Neural progenitor cell (in vitro differentiated cells): ENCODE measurements at regions not wholly inside any gene's neighbourhood (a gene's known extent, or its start where the extent isn't known, plus 50 kb on each side); places are given as distances from the start of the nearest gene placed in this dataset.
A peak's percentile ranks its signal among the peaks of the same experiment; 100 is the strongest.

ENCODE experiments used
- DNase-seq: peaks from one replicate; pipeline ENCODE4 v3.0.0-alpha.2; 2016; ENCODE audit warnings: low spot score
- H2AFZ ChIP-seq: fragments of 200-600 bp; sonication (generic); replicated peaks from 2 replicates; pipeline ENCODE4 v1.6.1; 2016; ENCODE audit warnings: antibody characterized with exemption
- H3F3A ChIP-seq: fragments of 200-600 bp; sonication (generic); 2 replicates; pipeline ENCODE4 v1.6.1; 2016; ENCODE audit warnings: antibody characterized with exemption, low read depth
- H3K27ac ChIP-seq: fragments of 200-600 bp; sonication (generic); 2 replicates; pipeline ENCODE4 v1.5.1; 2016; ENCODE audit warnings: mild to moderate bottlenecking
- H3K27me3 ChIP-seq: fragments of 200-600 bp; sonication (generic); 2 replicates; pipeline ENCODE4 v1.6.1; 2016; ENCODE audit warnings: mild to moderate bottlenecking, moderate library complexity
- H3K36me3 ChIP-seq: fragments of 200-600 bp; sonication (generic); 2 replicates; pipeline ENCODE4 v1.5.1; 2016
- H3K4me1 ChIP-seq: fragments of 200-600 bp; sonication (generic); 2 replicates; pipeline ENCODE4 v1.6.1; 2016; ENCODE audit warnings: mixed run types
- H3K4me2 ChIP-seq: fragments of 200-600 bp; sonication (generic); 2 replicates; pipeline ENCODE4 v1.6.1; 2016
- H3K4me3 ChIP-seq: fragments of 200-600 bp; sonication (generic); 2 replicates; pipeline ENCODE4 v1.5.1; 2016
- H3K79me2 ChIP-seq: fragments of 200-600 bp; sonication (generic); 2 replicates; pipeline ENCODE4 v1.6.1; 2016; ENCODE audit warnings: low read depth
- H3K9ac ChIP-seq: fragments of 200-600 bp; sonication (generic); 2 replicates; pipeline ENCODE4 v1.6.1; 2016
- H3K9me3 ChIP-seq: fragments of 200-600 bp; sonication (generic); 2 replicates; pipeline ENCODE4 v1.5.1; 2016; ENCODE audit warnings: low read depth
- H4K20me1 ChIP-seq: fragments of 200-600 bp; sonication (generic); 2 replicates; pipeline ENCODE4 v1.6.1; 2016; ENCODE audit warnings: low read depth
- H3K27ac Mint-ChIP-seq: 3 replicates; pipeline ENCODE4 v1.8.0; 2021; ENCODE audit warnings: mixed read lengths
- H3K27me3 Mint-ChIP-seq: 2 replicates; pipeline ENCODE4 v1.8.0; 2022; ENCODE audit warnings: low read depth, mild to moderate bottlenecking, inconsistent platforms, moderate library complexity, mixed read lengths; ENCODE audit not compliant: insufficient read depth
- H3K36me3 Mint-ChIP-seq: 3 replicates; pipeline ENCODE4 v1.8.0; 2021; ENCODE audit warnings: mixed read lengths
- H3K4me1 Mint-ChIP-seq: 3 replicates; pipeline ENCODE4 v1.8.0; 2021; ENCODE audit warnings: mixed read lengths
- H3K4me3 Mint-ChIP-seq: 3 replicates; pipeline ENCODE4 v1.8.0; 2021; ENCODE audit warnings: mild to moderate bottlenecking, moderate library complexity, mixed read lengths
- H3K9me3 Mint-ChIP-seq: 3 replicates; pipeline ENCODE4 v1.8.0; 2020; ENCODE audit warnings: mixed read lengths
- CTCF ChIP-seq: fragments of 200-600 bp; sonication (generic); IDR thresholded peaks from 2 replicates; pipeline ENCODE4 v1.5.1; 2017; ENCODE audit warnings: antibody characterized with exemption, mild to moderate bottlenecking
- EZH2 ChIP-seq: fragments of 200-600 bp; sonication (generic); IDR thresholded peaks from 2 replicates; pipeline ENCODE4 v1.6.1; 2017; ENCODE audit warnings: antibody characterized with exemption, mild to moderate bottlenecking, moderate library complexity
- EZH2phosphoT487 ChIP-seq: fragments of 200-600 bp; sonication (generic); IDR thresholded peaks from 2 replicates; pipeline ENCODE4 v1.6.1; 2017; ENCODE audit warnings: antibody characterized with exemption

- H4K20me1 ChIP-seq = no peaks in the 10 kb centered on the region
- no peaks in the 10 kb centered on the region for H3K4me1 ChIP-seq
- no peaks in the 10 kb centered on the region for H3K27me3 ChIP-seq
- Mint-ChIP-seq H3K36me3 (no peaks in the 10 kb centered on the region), H3K4me3 (no peak overlapping the region), H3K9me3 (no peaks in the 10 kb centered on the region), H3K4me1 (no peaks in the 10 kb centered on the region), H3K27me3 (no peaks in the 10 kb centered on the region), H3K27ac (no peak overlapping the region)
- no peak for TF ChIP-seq EZH2
- TF ChIP-seq CTCF = no peak
- TF ChIP-seq EZH2phosphoT487 = no peak
- no peak overlapping the region for H3K9ac ChIP-seq
- no peaks in the 10 kb centered on the region for H3F3A ChIP-seq
- no peak overlapping the region for H2AFZ ChIP-seq
- H3K4me3 ChIP-seq = no peak overlapping the region
- no peak overlapping the region for H3K27ac ChIP-seq
- H3K36me3 ChIP-seq = no peaks in the 10 kb centered on the region
- H3K4me2 ChIP-seq = no peak overlapping the region
- no peaks in the 10 kb centered on the region for H3K79me2 ChIP-seq
- no peaks in the 10 kb centered on the region for H3K9me3 ChIP-seq
- no peak for DNase-seq
These were observed 133.5 kb upstream of the NDST3 start for GRCh38 chr4:117900832-117901231.

- no peaks in the 10 kb centered on the region for H3K4me1 ChIP-seq
- H3K79me2 ChIP-seq = no peaks in the 10 kb centered on the region
- H3K4me1 Mint-ChIP-seq = no peaks in the 10 kb centered on the region
- H3K9me3 ChIP-seq = no peaks in the 10 kb centered on the region
- H3K36me3 Mint-ChIP-seq = no peaks in the 10 kb centered on the region
- H3K4me2 ChIP-seq = no peak overlapping the region
- H3K27me3 ChIP-seq = no peaks in the 10 kb centered on the region
- no peak for DNase-seq
- H3K27me3 Mint-ChIP-seq = no peaks in the 10 kb centered on the region
- H2AFZ ChIP-seq = no peak overlapping the region
- H3K9me3 Mint-ChIP-seq = no peaks in the 10 kb centered on the region
- no peak overlapping the region for H3K4me3 ChIP-seq
- no peak overlapping the region for H3K9ac ChIP-seq
- no peaks in the 10 kb centered on the region for H4K20me1 ChIP-seq
- H3F3A ChIP-seq = no peaks in the 10 kb centered on the region
- H3K27ac Mint-ChIP-seq = no peak overlapping the region
- TF ChIP-seq EZH2 (no peak), CTCF (no peak), EZH2phosphoT487 (no peak)
- H3K27ac ChIP-seq = no peak overlapping the region
- H3K4me3 Mint-ChIP-seq = no peak overlapping the region
- H3K36me3 ChIP-seq = no peaks in the 10 kb centered on the region
These were observed 126.6 kb upstream of the NDST3 start for GRCh38 chr4:117907646-117908045.

GRCh38 chr4:117908306-117909207 lies 125.7 kb upstream of the NDST3 start:
- Histone ChIP-seq H3K9ac (no peak overlapping the region), H3K9me3 (no peaks in the 10 kb centered on the region), H3F3A (no peaks in the 10 kb centered on the region), H3K4me2 (no peak overlapping the region), H4K20me1 (no peaks in the 10 kb centered on the region), H3K27ac (no peak overlapping the region), H3K27me3 (no peaks in the 10 kb centered on the region), H3K4me3 (no peak overlapping the region), H3K4me1 (no peaks in the 10 kb centered on the region), H3K79me2 (no peaks in the 10 kb centered on the region), H2AFZ (peak overlapping the region; percentile 64), H3K36me3 (no peaks in the 10 kb centered on the region)
- DNase-seq = no peak
- Mint-ChIP-seq H3K4me3 (no peak overlapping the region), H3K27me3 (no peaks in the 10 kb centered on the region), H3K4me1 (no peaks in the 10 kb centered on the region), H3K9me3 (peaks cover 2% of the 10 kb centered on the region), H3K27ac (no peak overlapping the region), H3K36me3 (no peaks in the 10 kb centered on the region)
- no peak for TF ChIP-seq EZH2phosphoT487
- TF ChIP-seq CTCF = no peak
- TF ChIP-seq EZH2 = no peak
